Urinary bladder (tissue), 3 donors: ENCODE measurements at regions not wholly inside any gene's neighbourhood (a gene's known extent, or its start where the extent isn't known, plus 50 kb on each side); places are given as distances from the start of the nearest gene placed in this dataset.

Source experiments
- DNase-seq: peaks from one replicate; pipeline ENCODE4 v3.0.0-alpha.2; 2015; ENCODE audit errors: extremely low spot score
- H3K27ac ChIP-seq: one replicate; pipeline ENCODE4 v1.5.1; 2013; ENCODE audit warnings: low read depth, mild to moderate bottlenecking, moderate library complexity
- H3K36me3 ChIP-seq: one replicate; pipeline ENCODE4 v1.6.1; 2013; ENCODE audit warnings: mild to moderate bottlenecking, moderate library complexity; ENCODE audit not compliant: insufficient read depth
- H3K4me1 ChIP-seq: one replicate; pipeline ENCODE4 v1.6.1; 2013; ENCODE audit warnings: mild to moderate bottlenecking, moderate library complexity; ENCODE audit not compliant: insufficient read depth
- H3K4me3 ChIP-seq: one replicate; pipeline ENCODE4 v1.5.1; 2013; ENCODE audit warnings: low read depth, low read length
- WGBS: extraction: QIAGEN DNeasy Blood & Tissue Kit; methylation state at CpG from one replicate; pipeline ENCODE4 v1.1.7; 2013; 5-methylcytosine and 5-hydroxymethylcytosine counted together
- donor health status: healthy with polysubstance abuse.
- donor health status: healthy.

GRCh38 chr9:14441115-14441514, 127.2 kb upstream of the NFIB start:
- 75% methylated on average over 8 of the region's 8 CpGs for WGBS
- Histone ChIP-seq H3K27ac (no peak overlapping the region), H3K36me3 (no peaks in the 10 kb centered on the region), H3K4me3 (no peak overlapping the region), H3K4me1 (no peaks in the 10 kb centered on the region)
- no peak for DNase-seq

- H3K27ac ChIP-seq = no peak overlapping the region
- H3K4me1 ChIP-seq = no peaks in the 10 kb centered on the region
- 93% methylated on average over 4 of the region's 4 CpGs for WGBS
- H3K36me3 ChIP-seq = no peaks in the 10 kb centered on the region
- no peak for DNase-seq
- H3K4me3 ChIP-seq = no peak overlapping the region
Measured at GRCh38 chr9:14440062-14440461, 126.1 kb upstream of the NFIB start.

- no peak for DNase-seq
- H3K4me3 ChIP-seq = no peak overlapping the region
- no peak overlapping the region for H3K27ac ChIP-seq
- WGBS = 98% methylated on average over 6 of the region's 6 CpGs
- no peaks in the 10 kb centered on the region for H3K4me1 ChIP-seq
- no peaks in the 10 kb centered on the region for H3K36me3 ChIP-seq
Measured at GRCh38 chr9:14439555-14439954, 125.6 kb upstream of the NFIB start.

GRCh38 chr9:14438232-14439021, 124.5 kb upstream of the NFIB start:
- Histone ChIP-seq H3K27ac (no peak overlapping the region), H3K36me3 (no peaks in the 10 kb centered on the region), H3K4me1 (no peaks in the 10 kb centered on the region), H3K4me3 (no peak overlapping the region)
- no peak for DNase-seq
- WGBS = 73% methylated on average over 17 of the region's 17 CpGs

- no peak overlapping the region for H3K4me3 ChIP-seq
- H3K36me3 ChIP-seq = no peaks in the 10 kb centered on the region
- H3K4me1 ChIP-seq = no peaks in the 10 kb centered on the region
- DNase-seq = no peak
- 34% methylated on average over 15 of the region's 15 CpGs for WGBS
- no peak overlapping the region for H3K27ac ChIP-seq
Measured at GRCh38 chr9:14437354-14438231, 123.7 kb upstream of the NFIB start.

- H3K4me3 ChIP-seq = no peak overlapping the region
- no peaks in the 10 kb centered on the region for H3K36me3 ChIP-seq
- H3K4me1 ChIP-seq = no peaks in the 10 kb centered on the region
- 97% methylated on average over 2 of the region's 2 CpGs for WGBS
- no peak for DNase-seq
- no peak overlapping the region for H3K27ac ChIP-seq
Measured at GRCh38 chr9:14435871-14436270, 121.9 kb upstream of the NFIB start.

- Histone ChIP-seq H3K27ac (no peak overlapping the region), H3K4me1 (no peaks in the 10 kb centered on the region), H3K36me3 (no peaks in the 10 kb centered on the region), H3K4me3 (no peak overlapping the region)
- no peak for DNase-seq
- 83% methylated on average over 2 of the region's 2 CpGs for WGBS
Measured at GRCh38 chr9:14434971-14435718, 121.2 kb upstream of the NFIB start.

- H3K4me1 ChIP-seq = no peaks in the 10 kb centered on the region
- DNase-seq = no peak
- no peak overlapping the region for H3K27ac ChIP-seq
- no peaks in the 10 kb centered on the region for H3K36me3 ChIP-seq
- H3K4me3 ChIP-seq = no peak overlapping the region
Measured at GRCh38 chr9:14434158-14434504, 120.2 kb upstream of the NFIB start.

- Histone ChIP-seq H3K36me3 (no peaks in the 10 kb centered on the region), H3K4me3 (no peak overlapping the region), H3K4me1 (no peaks in the 10 kb centered on the region), H3K27ac (no peak overlapping the region)
- DNase-seq = no peak
- WGBS = 15% methylated on average over 13 of the region's 13 CpGs
Measured at GRCh38 chr9:14433351-14434157, 119.6 kb upstream of the NFIB start.

- WGBS = 48% methylated on average over 1 of the region's 1 CpG
Measured at GRCh38 chr9:14432666-14433350, 118.9 kb upstream of the NFIB start.

GRCh38 chr9:14428781-14429230, 114.9 kb upstream of the NFIB start:
- WGBS = 12% methylated on average over 11 of the region's 11 CpGs
- Histone ChIP-seq H3K36me3 (no peaks in the 10 kb centered on the region), H3K4me3 (no peak overlapping the region), H3K27ac (no peak overlapping the region), H3K4me1 (no peaks in the 10 kb centered on the region)
- DNase-seq = no peak

More at GRCh38 chr9:14432666-14433350, 118.9 kb upstream of the NFIB start:
- Histone ChIP-seq H3K27ac (no peak overlapping the region), H3K4me1 (no peaks in the 10 kb centered on the region), H3K36me3 (no peaks in the 10 kb centered on the region), H3K4me3 (no peak overlapping the region)
- no peak for DNase-seq

GRCh38 chr9:14427419-14427818, 113.5 kb upstream of the NFIB start:
- Histone ChIP-seq H3K27ac (no peak overlapping the region), H3K4me3 (no peak overlapping the region), H3K4me1 (no peaks in the 10 kb centered on the region), H3K36me3 (no peaks in the 10 kb centered on the region)
- no peak for DNase-seq
- WGBS = 89% methylated on average over 2 of the region's 2 CpGs
